Activated T-cell treated with anti-CD3 and anti-CD28 coated beads, Interleukin-2, amount 50 U/mL, for 24 hours (primary cell): ENCODE measurements at regions not wholly inside any gene's neighbourhood (a gene's known extent, or its start where the extent isn't known, plus 50 kb on each side); places are given as distances from the start of the nearest gene placed in this dataset.

Experiments
- DNase-seq: peaks from one replicate; pipeline ENCODE4 v3.0.0-alpha.2; 2020
- H3K27ac Mint-ChIP-seq: 2 replicates; pipeline ENCODE4 v1.8.0; 2020; ENCODE audit warnings: mild to moderate bottlenecking, mixed read lengths
- H3K27me3 Mint-ChIP-seq: 2 replicates; pipeline ENCODE4 v1.8.0; 2020; ENCODE audit warnings: mixed read lengths
- H3K36me3 Mint-ChIP-seq: 2 replicates; pipeline ENCODE4 v1.8.0; 2020; ENCODE audit warnings: low read depth, mixed read lengths
- H3K4me1 Mint-ChIP-seq: 2 replicates; pipeline ENCODE4 v1.8.0; 2020; ENCODE audit warnings: low read depth, mixed read lengths
- H3K4me3 Mint-ChIP-seq: 2 replicates; pipeline ENCODE4 v1.8.0; 2020; ENCODE audit warnings: mild to moderate bottlenecking, moderate library complexity, mixed read lengths
- H3K9me3 Mint-ChIP-seq: 2 replicates; pipeline ENCODE4 v1.8.0; 2020; ENCODE audit warnings: mixed read lengths

DNA sequence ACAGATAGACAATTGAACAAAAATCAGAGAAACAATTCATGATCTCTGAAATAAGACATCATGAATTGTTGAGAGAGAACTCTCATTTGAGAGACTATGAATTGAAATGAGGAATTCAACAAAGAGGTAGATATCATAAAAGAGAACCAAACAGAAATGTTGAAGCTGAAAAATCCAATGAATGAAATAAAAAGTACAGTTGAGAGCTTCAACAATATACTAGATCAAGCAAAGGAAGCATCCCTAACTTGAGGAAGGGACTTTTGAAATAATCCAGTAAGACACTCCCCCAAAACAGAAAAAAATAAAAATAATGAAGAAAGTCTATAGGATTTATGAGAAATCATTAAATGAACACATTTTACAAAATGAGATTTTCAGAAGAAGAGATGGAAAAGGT is 310.0 kb upstream of the PCDH10 start:
- H3K27ac Mint-ChIP-seq, result no peak overlapping the region
- H3K36me3 Mint-ChIP-seq, result no peaks in the 10 kb centered on the region
- H3K4me3 Mint-ChIP-seq, result no peak overlapping the region
- peaks cover 24% of the 10 kb centered on the region for H3K9me3 Mint-ChIP-seq
- no peaks in the 10 kb centered on the region for H3K4me1 Mint-ChIP-seq
- no peaks in the 10 kb centered on the region for H3K27me3 Mint-ChIP-seq
- no peak for DNase-seq

- H3K4me1 Mint-ChIP-seq, result no peaks in the 10 kb centered on the region
- H3K4me3 Mint-ChIP-seq, result no peak overlapping the region
- peaks cover 3% of the 10 kb centered on the region for H3K9me3 Mint-ChIP-seq
- no peaks in the 10 kb centered on the region for H3K27me3 Mint-ChIP-seq
- no peak overlapping the region for H3K27ac Mint-ChIP-seq
- no peaks in the 10 kb centered on the region for H3K36me3 Mint-ChIP-seq
- no peak for DNase-seq
Measured at GRCh38 chr4:132859929-132860328, 289.2 kb upstream of the PCDH10 start.

- H3K4me1 Mint-ChIP-seq, result no peaks in the 10 kb centered on the region
- no peak overlapping the region for H3K4me3 Mint-ChIP-seq
- DNase-seq, result no peak
- peaks cover 3% of the 10 kb centered on the region for H3K9me3 Mint-ChIP-seq
- no peak overlapping the region for H3K27ac Mint-ChIP-seq
- no peaks in the 10 kb centered on the region for H3K27me3 Mint-ChIP-seq
- H3K36me3 Mint-ChIP-seq, result no peaks in the 10 kb centered on the region
Measured at GRCh38 chr4:132860976-132861375, 288.1 kb upstream of the PCDH10 start.

DNA sequence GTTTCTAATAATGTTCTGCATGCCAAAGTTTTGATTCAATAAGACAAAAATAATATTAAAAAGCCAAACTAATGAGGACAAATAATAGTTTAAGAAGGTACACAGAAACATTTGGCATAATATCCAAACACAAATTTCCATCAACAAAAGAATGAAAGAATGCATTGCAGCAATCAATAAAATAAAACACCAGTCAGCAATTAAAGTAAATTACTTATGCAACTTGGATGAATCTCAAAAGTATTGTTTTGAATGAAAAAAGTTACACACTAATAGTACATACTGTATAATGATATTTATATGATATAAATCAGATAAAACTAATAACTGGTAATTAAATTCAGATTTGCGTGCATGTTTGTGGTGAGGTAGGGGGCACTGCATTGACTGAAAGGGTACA is 285.5 kb upstream of the PCDH10 start:
- H3K4me3 Mint-ChIP-seq, result no peak overlapping the region
- H3K27ac Mint-ChIP-seq, result no peak overlapping the region
- H3K9me3 Mint-ChIP-seq, result peaks cover 2% of the 10 kb centered on the region
- H3K27me3 Mint-ChIP-seq, result no peaks in the 10 kb centered on the region
- H3K36me3 Mint-ChIP-seq, result no peaks in the 10 kb centered on the region
- DNase-seq, result no peak
- no peaks in the 10 kb centered on the region for H3K4me1 Mint-ChIP-seq

GRCh38 chr4:132865458-132865857 is 283.6 kb upstream of the PCDH10 start:
- H3K36me3 Mint-ChIP-seq, result no peaks in the 10 kb centered on the region

GRCh38 chr4:132865922-132866321 is 283.2 kb upstream of the PCDH10 start:
- no peaks in the 10 kb centered on the region for H3K27me3 Mint-ChIP-seq
- H3K27ac Mint-ChIP-seq, result no peak overlapping the region
- DNase-seq, result no peak
- H3K9me3 Mint-ChIP-seq, result peaks cover 2% of the 10 kb centered on the region
- no peak overlapping the region for H3K4me3 Mint-ChIP-seq
- H3K36me3 Mint-ChIP-seq, result no peaks in the 10 kb centered on the region
- no peaks in the 10 kb centered on the region for H3K4me1 Mint-ChIP-seq

More at GRCh38 chr4:132865458-132865857, 283.6 kb upstream of the PCDH10 start:
- Mint-ChIP-seq H3K4me3 (no peak overlapping the region), H3K27me3 (no peaks in the 10 kb centered on the region), H3K9me3 (peaks cover 2% of the 10 kb centered on the region), H3K27ac (no peak overlapping the region), H3K4me1 (no peaks in the 10 kb centered on the region)
- DNase-seq, result no peak

DNA sequence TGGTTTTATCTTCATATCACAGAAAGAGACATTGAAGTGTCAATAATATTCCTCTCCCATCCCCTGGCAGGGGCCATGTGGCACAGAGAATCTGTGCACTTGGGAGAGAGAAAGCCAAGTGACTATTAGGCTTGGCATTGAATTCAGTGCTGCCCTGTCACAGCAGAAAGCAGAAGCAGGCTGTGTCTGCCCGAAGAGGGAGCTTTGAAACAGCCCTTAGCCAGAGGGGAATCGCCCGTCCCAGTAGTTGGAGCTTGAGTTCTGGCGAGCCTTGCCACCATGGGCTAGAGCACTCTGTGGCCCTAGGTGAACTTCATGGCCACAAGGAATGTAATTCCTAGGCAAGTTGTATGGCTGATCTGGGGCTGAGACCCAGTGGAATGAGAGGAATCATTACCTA is 282.5 kb upstream of the PCDH10 start:
- Mint-ChIP-seq H3K27me3 (no peaks in the 10 kb centered on the region), H3K9me3 (peaks cover 6% of the 10 kb centered on the region), H3K27ac (no peak overlapping the region), H3K4me3 (no peak overlapping the region), H3K36me3 (no peaks in the 10 kb centered on the region), H3K4me1 (no peaks in the 10 kb centered on the region)
- DNase-seq, result no peak

DNA sequence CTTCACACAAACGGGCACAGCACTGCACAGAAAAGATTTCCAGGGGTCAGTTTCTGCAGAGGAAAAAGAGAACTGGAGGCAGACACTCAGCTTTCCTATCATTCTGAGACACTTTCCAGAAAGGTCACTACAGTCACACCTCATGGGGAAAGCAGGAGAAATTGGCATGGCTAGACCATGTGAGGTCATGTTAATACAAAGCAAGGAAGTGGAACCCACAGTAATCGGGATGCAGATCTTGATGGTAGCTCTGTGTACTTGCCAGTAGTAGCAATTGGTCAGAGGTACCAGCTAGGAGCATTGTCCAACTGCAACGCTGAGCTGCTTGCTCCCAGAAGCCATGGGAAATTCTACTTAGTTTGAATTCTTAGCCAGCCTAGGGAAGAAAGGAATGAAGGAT is 255.3 kb upstream of the PCDH10 start:
- no peak for DNase-seq
- Mint-ChIP-seq H3K9me3 (peaks cover 9% of the 10 kb centered on the region), H3K27me3 (no peaks in the 10 kb centered on the region), H3K27ac (no peak overlapping the region), H3K4me1 (no peaks in the 10 kb centered on the region), H3K36me3 (no peaks in the 10 kb centered on the region), H3K4me3 (no peak overlapping the region)

DNA sequence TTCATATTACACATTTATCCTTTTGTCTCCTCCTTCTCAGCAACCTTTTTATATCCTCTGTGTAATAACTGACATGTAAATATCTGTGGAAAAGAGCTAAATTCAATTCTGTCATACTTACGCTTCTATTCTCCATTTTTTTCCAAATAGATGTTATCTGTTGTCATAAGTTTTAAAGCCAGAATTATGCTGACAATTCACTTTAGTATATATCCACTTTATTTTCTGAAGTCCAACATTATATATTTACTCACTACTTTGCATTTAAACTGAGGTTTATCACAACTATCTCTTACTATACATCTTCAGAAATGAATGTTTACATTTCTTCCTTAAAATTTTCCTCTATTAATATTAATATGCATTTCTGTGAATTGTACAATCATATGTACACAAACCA is 247.9 kb upstream of the PCDH10 start:
- H3K27ac Mint-ChIP-seq, result no peak overlapping the region
- H3K9me3 Mint-ChIP-seq, result peaks cover 8% of the 10 kb centered on the region
- no peak overlapping the region for H3K4me3 Mint-ChIP-seq
- H3K36me3 Mint-ChIP-seq, result no peaks in the 10 kb centered on the region
- H3K4me1 Mint-ChIP-seq, result no peaks in the 10 kb centered on the region
- no peak for DNase-seq
- H3K27me3 Mint-ChIP-seq, result no peaks in the 10 kb centered on the region

- Mint-ChIP-seq H3K4me3 (no peak overlapping the region), H3K36me3 (no peaks in the 10 kb centered on the region), H3K4me1 (no peaks in the 10 kb centered on the region), H3K27ac (no peak overlapping the region), H3K27me3 (no peaks in the 10 kb centered on the region), H3K9me3 (peaks cover 9% of the 10 kb centered on the region)
- DNase-seq, result no peak
Measured at GRCh38 chr4:132910229-132910748, 238.8 kb upstream of the PCDH10 start.

GRCh38 chr4:132918096-132918495 is 231.0 kb upstream of the PCDH10 start:
- Mint-ChIP-seq H3K4me3 (no peak overlapping the region), H3K27me3 (no peaks in the 10 kb centered on the region), H3K4me1 (no peaks in the 10 kb centered on the region), H3K9me3 (no peaks in the 10 kb centered on the region), H3K27ac (no peak overlapping the region), H3K36me3 (no peaks in the 10 kb centered on the region)
- no peak for DNase-seq

DNA sequence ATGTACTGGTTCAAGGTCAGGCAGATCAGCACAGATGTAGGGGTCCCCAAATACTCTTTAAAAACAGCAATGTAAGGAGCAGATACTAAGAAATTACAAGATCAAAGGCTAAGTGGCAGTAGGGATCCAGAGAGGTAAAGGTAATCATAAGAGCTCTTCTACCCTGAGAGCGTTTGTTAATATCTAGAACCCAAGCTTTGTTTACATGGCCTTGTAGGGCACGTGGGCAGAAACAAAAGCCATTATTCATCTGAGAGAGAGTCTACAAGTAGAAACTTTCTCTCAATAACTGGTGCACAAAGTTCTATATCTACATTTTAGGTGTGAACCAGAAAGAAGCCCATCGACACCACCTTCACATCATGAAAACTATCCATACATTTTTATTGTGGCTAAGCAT is 225.6 kb upstream of the PCDH10 start:
- H3K4me3 Mint-ChIP-seq, result no peak overlapping the region
- H3K9me3 Mint-ChIP-seq, result peaks cover 3% of the 10 kb centered on the region
- H3K27ac Mint-ChIP-seq, result no peak overlapping the region
- H3K27me3 Mint-ChIP-seq, result no peaks in the 10 kb centered on the region
- H3K4me1 Mint-ChIP-seq, result no peaks in the 10 kb centered on the region
- no peaks in the 10 kb centered on the region for H3K36me3 Mint-ChIP-seq
- no peak for DNase-seq

DNA sequence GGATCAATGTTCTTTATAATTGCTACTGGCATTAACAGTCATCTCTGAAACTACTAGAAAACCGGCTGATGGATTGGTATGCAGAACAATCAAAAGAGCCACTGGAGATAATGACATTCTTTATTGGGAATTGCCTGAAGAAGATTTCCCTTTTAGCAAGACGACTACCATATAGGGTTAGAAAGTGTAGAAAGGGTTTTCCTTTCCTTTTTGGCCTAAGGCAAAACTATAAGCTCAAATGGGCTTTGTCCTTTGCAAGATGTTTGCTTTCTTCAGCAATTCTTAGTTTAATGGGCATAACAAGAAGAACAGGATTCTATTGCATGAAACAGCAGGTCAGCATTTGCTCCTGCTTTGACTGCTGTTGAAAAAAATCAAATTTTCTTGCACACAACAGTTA is 214.2 kb upstream of the PCDH10 start:
- no peaks in the 10 kb centered on the region for H3K4me1 Mint-ChIP-seq
- no peak overlapping the region for H3K4me3 Mint-ChIP-seq
- no peak overlapping the region for H3K27ac Mint-ChIP-seq
- H3K9me3 Mint-ChIP-seq, result peaks cover 8% of the 10 kb centered on the region
- no peaks in the 10 kb centered on the region for H3K36me3 Mint-ChIP-seq
- H3K27me3 Mint-ChIP-seq, result no peaks in the 10 kb centered on the region
- no peak for DNase-seq

DNA sequence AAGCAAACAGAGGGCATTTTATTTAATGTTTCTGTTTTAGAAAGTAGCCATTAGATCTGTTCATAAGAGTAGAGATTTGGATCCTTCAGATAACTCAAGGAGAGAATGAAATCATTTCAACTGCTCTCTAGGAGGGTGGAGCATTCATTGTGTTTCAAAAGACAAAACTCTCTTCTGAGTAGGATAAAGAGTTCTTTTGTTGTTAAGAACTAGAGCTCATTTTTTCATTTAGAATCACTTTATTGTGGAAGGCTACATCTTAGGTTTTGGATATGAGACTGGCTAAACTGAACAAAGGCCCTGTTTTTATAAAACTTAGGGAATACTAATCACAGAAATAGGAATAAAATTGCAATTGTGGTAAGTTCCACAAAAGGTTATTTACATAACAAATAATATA is 193.9 kb upstream of the PCDH10 start:
- Mint-ChIP-seq H3K4me3 (no peak overlapping the region), H3K36me3 (no peaks in the 10 kb centered on the region), H3K27ac (no peak overlapping the region), H3K9me3 (peaks cover 3% of the 10 kb centered on the region), H3K27me3 (no peaks in the 10 kb centered on the region), H3K4me1 (no peaks in the 10 kb centered on the region)
- no peak for DNase-seq

- Mint-ChIP-seq H3K36me3 (no peaks in the 10 kb centered on the region), H3K4me3 (no peak overlapping the region), H3K9me3 (peaks cover 2% of the 10 kb centered on the region), H3K27me3 (no peaks in the 10 kb centered on the region), H3K4me1 (no peaks in the 10 kb centered on the region), H3K27ac (no peak overlapping the region)
- DNase-seq, result no peak
Measured at GRCh38 chr4:132956962-132957361, 192.1 kb upstream of the PCDH10 start.
